Stimulated activated CD4-positive, alpha-beta T cell treated with anti-CD3 and anti-CD28 coated beads, Interleukin-4, amount 100 ng/mL, for 4 hours (primary cell): ENCODE measurements at regions not wholly inside any gene's neighbourhood (a gene's known extent, or its start where the extent isn't known, plus 50 kb on each side); places are given as distances from the start of the nearest gene placed in this dataset.

Experiments used
- DNase-seq, 2 experiments: peaks; one replicate each; pipeline ENCODE4 v3.0.0-alpha.2; 2020

GRCh38 chr3:161555320-161555719 lies 58.7 kb downstream of the OTOL1 start:
- DNase-seq, result no peak

GRCh38 chr3:161556533-161556932 lies 59.9 kb downstream of the OTOL1 start:
- DNase-seq, result no peak

- no peak for DNase-seq
Observed at GRCh38 chr3:161556941-161557340, 60.3 kb downstream of the OTOL1 start.

GRCh38 chr3:161557445-161558150 lies 61.0 kb downstream of the OTOL1 start:
- no peak for DNase-seq

- DNase-seq, result no peak
Observed at GRCh38 chr3:161558236-161558635, 61.6 kb downstream of the OTOL1 start.

- no peak for DNase-seq
Observed at GRCh38 chr3:161559177-161559998, 62.8 kb downstream of the OTOL1 start.

- no peak for DNase-seq
Observed at GRCh38 chr3:161560008-161560637, 63.5 kb downstream of the OTOL1 start.

GRCh38 chr3:161567577-161568361 lies 71.2 kb downstream of the OTOL1 start:
- DNase-seq, result no peak

GRCh38 chr3:161568671-161569070 lies 72.1 kb downstream of the OTOL1 start:
- no peak for DNase-seq

- DNase-seq, result no peak
Observed at GRCh38 chr3:161571951-161572350, 75.3 kb downstream of the OTOL1 start.

- DNase-seq, result no peak
Observed at GRCh38 chr3:161573136-161573535, 76.5 kb downstream of the OTOL1 start.

- no peak for DNase-seq
Observed at GRCh38 chr3:161575901-161576300, 79.3 kb downstream of the OTOL1 start.

GRCh38 chr3:161576311-161576710 lies 79.7 kb downstream of the OTOL1 start:
- DNase-seq, result no peak

- no peak for DNase-seq
Observed at GRCh38 chr3:161576714-161577510, 80.3 kb downstream of the OTOL1 start.

- DNase-seq, result no peak
Observed at GRCh38 chr3:161577662-161578061, 81.1 kb downstream of the OTOL1 start.

GRCh38 chr3:161579395-161580126 lies 83.0 kb downstream of the OTOL1 start:
- DNase-seq, result no peak

GRCh38 chr3:161585922-161586321 lies 89.3 kb downstream of the OTOL1 start:
- DNase-seq, result no peak

GRCh38 chr3:161586556-161587235 lies 90.1 kb downstream of the OTOL1 start:
- DNase-seq, result no peak

GRCh38 chr3:161598639-161599038 lies 102.0 kb downstream of the OTOL1 start:
- no peak for DNase-seq

- no peak for DNase-seq
Observed at GRCh38 chr3:161599697-161600096, 103.1 kb downstream of the OTOL1 start.

- DNase-seq, result no peak
Observed at GRCh38 chr3:161600173-161600572, 103.6 kb downstream of the OTOL1 start.
